Activated naive CD4-positive, alpha-beta T cell treated with anti-CD3 and anti-CD28 coated beads for 36 hours (primary cell): ENCODE measurements at regions not wholly inside any gene's neighbourhood (a gene's known extent, or its start where the extent isn't known, plus 50 kb on each side); places are given as distances from the start of the nearest gene placed in this dataset.
"Not testable (repeated sequence)": the region's sequence is repeated elsewhere in the genome, so short reads cannot be mapped to it uniquely, and the experiment has no call there.

Experiments
- CTCF ChIA-PET: fragments of 350-600 bp; sonication (Branson Sonifier 250); formaldehyde crosslinking; loops from one replicate; lab custom pipeline; 2021; ENCODE audit warnings: antibody characterized with exemption; lab: Charles Lee
- DNase-seq: peaks from one replicate; pipeline ENCODE4 v3.0.0-alpha.2; 2020
- H3K27ac Mint-ChIP-seq: one replicate; pipeline ENCODE4 v1.8.0; 2021; ENCODE audit warnings: mild to moderate bottlenecking, mixed read lengths
- H3K27me3 Mint-ChIP-seq: one replicate; pipeline ENCODE4 v1.8.0; 2021; ENCODE audit warnings: low read depth, mixed read lengths
- H3K36me3 Mint-ChIP-seq: one replicate; pipeline ENCODE4 v1.8.0; 2021; ENCODE audit warnings: low read depth, mixed read lengths
- H3K4me1 Mint-ChIP-seq: one replicate; pipeline ENCODE4 v1.8.0; 2021; ENCODE audit warnings: low read depth, mixed read lengths
- H3K4me3 Mint-ChIP-seq: one replicate; pipeline ENCODE4 v1.8.0; 2021; ENCODE audit warnings: mild to moderate bottlenecking, moderate library complexity, mixed read lengths
- H3K9me3 Mint-ChIP-seq: one replicate; pipeline ENCODE4 v1.8.0; 2021; ENCODE audit warnings: mixed read lengths
- intact Hi-C: fragments of 100-400 bp; cut with micrococcal nuclease; formaldehyde crosslinking; loops from one replicate; pipeline ENCODE4 v1.15.1; 2023

- Mint-ChIP-seq H3K36me3 (no peaks in the 10 kb centered on the region), H3K4me3 (no peak overlapping the region), H3K9me3 (no peaks in the 10 kb centered on the region), H3K27ac (no peak overlapping the region), H3K27me3 (no peaks in the 10 kb centered on the region), H3K4me1 (no peaks in the 10 kb centered on the region)
- no peak for DNase-seq
- intact Hi-C loops, result no loop called here
- CTCF ChIA-PET, result no interaction called here
Observed at GRCh38 chr13:81302125-81302524, 961.2 kb upstream of the SPRY2 start.

- CTCF ChIA-PET, result no interaction called here
- Mint-ChIP-seq H3K4me3 (no peak overlapping the region), H3K27ac (no peak overlapping the region), H3K36me3 (no peaks in the 10 kb centered on the region), H3K27me3 (no peaks in the 10 kb centered on the region), H3K9me3 (peaks cover 2% of the 10 kb centered on the region), H3K4me1 (no peaks in the 10 kb centered on the region)
- intact Hi-C loops, result no loop called here
- DNase-seq, result no peak
Observed at GRCh38 chr13:81295177-81295576, 954.3 kb upstream of the SPRY2 start.

- Mint-ChIP-seq H3K9me3 (peaks cover 2% of the 10 kb centered on the region), H3K27me3 (no peaks in the 10 kb centered on the region), H3K36me3 (no peaks in the 10 kb centered on the region), H3K4me3 (no peak overlapping the region), H3K27ac (no peak overlapping the region), H3K4me1 (no peaks in the 10 kb centered on the region)
- CTCF ChIA-PET, result no interaction called here
- intact Hi-C loops, result no loop called here
- no peak for DNase-seq
Observed at GRCh38 chr13:81293594-81294164, 952.8 kb upstream of the SPRY2 start.

GRCh38 chr13:81283561-81283960 is 942.6 kb upstream of the SPRY2 start:
- peaks cover 5% of the 10 kb centered on the region for H3K9me3 Mint-ChIP-seq
- CTCF ChIA-PET, result no interaction called here
- H3K36me3 Mint-ChIP-seq, result no peaks in the 10 kb centered on the region
- H3K27me3 Mint-ChIP-seq, result no peaks in the 10 kb centered on the region
- intact Hi-C loops, result no loop called here
- no peak for DNase-seq
- H3K4me3 Mint-ChIP-seq, result no peak overlapping the region
- H3K27ac Mint-ChIP-seq, result no peak overlapping the region
- H3K4me1 Mint-ChIP-seq, result no peaks in the 10 kb centered on the region

- H3K27me3 Mint-ChIP-seq, result no peaks in the 10 kb centered on the region
- CTCF ChIA-PET, result no interaction called here
- no peak overlapping the region for H3K4me3 Mint-ChIP-seq
Observed at GRCh38 chr13:81283062-81283461, 942.1 kb upstream of the SPRY2 start.

GRCh38 chr13:81275666-81276258 is 934.8 kb upstream of the SPRY2 start:
- no peaks in the 10 kb centered on the region for H3K36me3 Mint-ChIP-seq
- no peak overlapping the region for H3K4me3 Mint-ChIP-seq
- no peaks in the 10 kb centered on the region for H3K4me1 Mint-ChIP-seq
- H3K27ac Mint-ChIP-seq, result no peak overlapping the region
- H3K9me3 Mint-ChIP-seq, result peaks cover 18% of the 10 kb centered on the region
- CTCF ChIA-PET, result no interaction called here
- no peaks in the 10 kb centered on the region for H3K27me3 Mint-ChIP-seq
- DNase-seq, result no peak
- intact Hi-C loops, result no loop called here

More at GRCh38 chr13:81283062-81283461, 942.1 kb upstream of the SPRY2 start:
- H3K4me1 Mint-ChIP-seq, result no peaks in the 10 kb centered on the region
- peaks cover 5% of the 10 kb centered on the region for H3K9me3 Mint-ChIP-seq
- H3K27ac Mint-ChIP-seq, result no peak overlapping the region
- intact Hi-C loops, result no loop called here
- H3K36me3 Mint-ChIP-seq, result no peaks in the 10 kb centered on the region
- DNase-seq, result no peak

GRCh38 chr13:81247711-81248110 is 906.8 kb upstream of the SPRY2 start:
- intact Hi-C loops, result no loop called here
- CTCF ChIA-PET, result no interaction called here
- H3K4me3 Mint-ChIP-seq, result no peak overlapping the region
- no peaks in the 10 kb centered on the region for H3K4me1 Mint-ChIP-seq
- H3K9me3 Mint-ChIP-seq, result peaks cover 2% of the 10 kb centered on the region
- H3K36me3 Mint-ChIP-seq, result no peaks in the 10 kb centered on the region
- no peak overlapping the region for H3K27ac Mint-ChIP-seq
- no peak for DNase-seq
- no peaks in the 10 kb centered on the region for H3K27me3 Mint-ChIP-seq

GRCh38 chr13:81246556-81246955 is 905.6 kb upstream of the SPRY2 start:
- no peak for DNase-seq
- H3K9me3 Mint-ChIP-seq, result peaks cover 2% of the 10 kb centered on the region
- CTCF ChIA-PET, result no interaction called here
- H3K4me3 Mint-ChIP-seq, result no peak overlapping the region
- no peak overlapping the region for H3K27ac Mint-ChIP-seq
- H3K36me3 Mint-ChIP-seq, result no peaks in the 10 kb centered on the region
- intact Hi-C loops, result no loop called here
- H3K4me1 Mint-ChIP-seq, result no peaks in the 10 kb centered on the region
- no peaks in the 10 kb centered on the region for H3K27me3 Mint-ChIP-seq

GRCh38 chr13:81244011-81244410 is 903.1 kb upstream of the SPRY2 start:
- CTCF ChIA-PET, result no interaction called here
- H3K27ac Mint-ChIP-seq, result no peak overlapping the region
- H3K4me1 Mint-ChIP-seq, result no peaks in the 10 kb centered on the region
- DNase-seq, result no peak
- H3K27me3 Mint-ChIP-seq, result no peaks in the 10 kb centered on the region
- H3K9me3 Mint-ChIP-seq, result peaks cover 2% of the 10 kb centered on the region
- H3K4me3 Mint-ChIP-seq, result no peak overlapping the region
- H3K36me3 Mint-ChIP-seq, result no peaks in the 10 kb centered on the region
- intact Hi-C loops, result no loop called here

- intact Hi-C loops, result no loop called here
- H3K27me3 Mint-ChIP-seq, result no peaks in the 10 kb centered on the region
- no peaks in the 10 kb centered on the region for H3K36me3 Mint-ChIP-seq
- H3K27ac Mint-ChIP-seq, result no peak overlapping the region
- H3K4me1 Mint-ChIP-seq, result no peaks in the 10 kb centered on the region
- H3K9me3 Mint-ChIP-seq, result peaks cover 3% of the 10 kb centered on the region
- no peak for DNase-seq
- CTCF ChIA-PET, result no interaction called here
- H3K4me3 Mint-ChIP-seq, result no peak overlapping the region
Observed at GRCh38 chr13:81230386-81230785, 889.5 kb upstream of the SPRY2 start.

- intact Hi-C loops, H3K4me1 Mint-ChIP-seq, H3K27me3 Mint-ChIP-seq, H3K4me3 Mint-ChIP-seq, DNase-seq, H3K27ac Mint-ChIP-seq, CTCF ChIA-PET, H3K36me3 Mint-ChIP-seq, H3K9me3 Mint-ChIP-seq: not testable (repeated sequence)
Observed at GRCh38 chr13:81226830-81227229, 885.9 kb upstream of the SPRY2 start.

GRCh38 chr13:81224209-81224833 is 883.4 kb upstream of the SPRY2 start:
- CTCF ChIA-PET, result no interaction called here
- DNase-seq, result no peak
- Mint-ChIP-seq H3K4me1 (no peaks in the 10 kb centered on the region), H3K4me3 (no peak overlapping the region), H3K27ac (no peak overlapping the region), H3K9me3 (peaks cover 3% of the 10 kb centered on the region), H3K27me3 (no peaks in the 10 kb centered on the region), H3K36me3 (no peaks in the 10 kb centered on the region)
- intact Hi-C loops, result no loop called here

GRCh38 chr13:81223778-81224177 is 882.9 kb upstream of the SPRY2 start:
- CTCF ChIA-PET, result no interaction called here
- H3K4me3 Mint-ChIP-seq, result no peak overlapping the region

More at GRCh38 chr13:81223778-81224177, 882.9 kb upstream of the SPRY2 start:
- Mint-ChIP-seq H3K4me1 (no peaks in the 10 kb centered on the region), H3K27ac (no peak overlapping the region), H3K9me3 (peaks cover 3% of the 10 kb centered on the region), H3K36me3 (no peaks in the 10 kb centered on the region), H3K27me3 (no peaks in the 10 kb centered on the region)
- intact Hi-C loops, result no loop called here
- DNase-seq, result no peak
